Choroid plexus epithelial cell (primary cell): ENCODE measurements at regions not wholly inside any gene's neighbourhood (a gene's known extent, or its start where the extent isn't known, plus 50 kb on each side); places are given as distances from the start of the nearest gene placed in this dataset.

Source experiments
- DNase-seq: peaks from one replicate; pipeline ENCODE4 v3.0.0-alpha.2; 2010; ENCODE audit warnings: low read depth
- H3K4me3 ChIP-seq: 2 replicates; pipeline ENCODE4 v1.5.1; 2011; ENCODE audit warnings: low read depth, mild to moderate bottlenecking, control low read depth, low read length, moderate library complexity
- TF ChIP-seq, protein P1 (sequence below): conservative IDR thresholded peaks from 2 replicates; pipeline ENCODE4 v1.5.1; 2011; ENCODE audit warnings: low read depth, mild to moderate bottlenecking, control low read depth, inconsistent platforms, low read length, moderate library complexity

DNA sequence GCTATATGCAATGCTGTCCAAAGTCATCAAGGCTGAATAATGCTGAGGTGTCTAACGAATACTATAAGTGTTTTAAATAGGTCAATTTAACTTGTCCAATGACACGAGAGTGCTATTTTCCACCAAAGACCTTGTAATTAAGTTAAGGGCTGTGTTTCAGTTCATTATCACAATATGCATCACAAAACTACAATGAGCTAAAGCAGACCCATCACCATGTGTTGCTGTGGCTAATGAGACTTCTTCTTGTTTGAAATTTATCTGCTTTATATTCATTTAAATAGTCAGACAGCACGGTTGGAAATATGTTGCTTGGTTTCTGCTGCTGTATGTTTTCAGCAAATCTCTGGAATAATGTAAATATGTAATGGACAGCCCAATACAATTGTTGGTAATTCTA lies 292.5 kb upstream of the VSTM2A start:
- DNase-seq = no peak
- TF ChIP-seq, protein P1, sequence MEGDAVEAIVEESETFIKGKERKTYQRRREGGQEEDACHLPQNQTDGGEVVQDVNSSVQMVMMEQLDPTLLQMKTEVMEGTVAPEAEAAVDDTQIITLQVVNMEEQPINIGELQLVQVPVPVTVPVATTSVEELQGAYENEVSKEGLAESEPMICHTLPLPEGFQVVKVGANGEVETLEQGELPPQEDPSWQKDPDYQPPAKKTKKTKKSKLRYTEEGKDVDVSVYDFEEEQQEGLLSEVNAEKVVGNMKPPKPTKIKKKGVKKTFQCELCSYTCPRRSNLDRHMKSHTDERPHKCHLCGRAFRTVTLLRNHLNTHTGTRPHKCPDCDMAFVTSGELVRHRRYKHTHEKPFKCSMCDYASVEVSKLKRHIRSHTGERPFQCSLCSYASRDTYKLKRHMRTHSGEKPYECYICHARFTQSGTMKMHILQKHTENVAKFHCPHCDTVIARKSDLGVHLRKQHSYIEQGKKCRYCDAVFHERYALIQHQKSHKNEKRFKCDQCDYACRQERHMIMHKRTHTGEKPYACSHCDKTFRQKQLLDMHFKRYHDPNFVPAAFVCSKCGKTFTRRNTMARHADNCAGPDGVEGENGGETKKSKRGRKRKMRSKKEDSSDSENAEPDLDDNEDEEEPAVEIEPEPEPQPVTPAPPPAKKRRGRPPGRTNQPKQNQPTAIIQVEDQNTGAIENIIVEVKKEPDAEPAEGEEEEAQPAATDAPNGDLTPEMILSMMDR = no peak
- no peak overlapping the region for H3K4me3 ChIP-seq

DNA sequence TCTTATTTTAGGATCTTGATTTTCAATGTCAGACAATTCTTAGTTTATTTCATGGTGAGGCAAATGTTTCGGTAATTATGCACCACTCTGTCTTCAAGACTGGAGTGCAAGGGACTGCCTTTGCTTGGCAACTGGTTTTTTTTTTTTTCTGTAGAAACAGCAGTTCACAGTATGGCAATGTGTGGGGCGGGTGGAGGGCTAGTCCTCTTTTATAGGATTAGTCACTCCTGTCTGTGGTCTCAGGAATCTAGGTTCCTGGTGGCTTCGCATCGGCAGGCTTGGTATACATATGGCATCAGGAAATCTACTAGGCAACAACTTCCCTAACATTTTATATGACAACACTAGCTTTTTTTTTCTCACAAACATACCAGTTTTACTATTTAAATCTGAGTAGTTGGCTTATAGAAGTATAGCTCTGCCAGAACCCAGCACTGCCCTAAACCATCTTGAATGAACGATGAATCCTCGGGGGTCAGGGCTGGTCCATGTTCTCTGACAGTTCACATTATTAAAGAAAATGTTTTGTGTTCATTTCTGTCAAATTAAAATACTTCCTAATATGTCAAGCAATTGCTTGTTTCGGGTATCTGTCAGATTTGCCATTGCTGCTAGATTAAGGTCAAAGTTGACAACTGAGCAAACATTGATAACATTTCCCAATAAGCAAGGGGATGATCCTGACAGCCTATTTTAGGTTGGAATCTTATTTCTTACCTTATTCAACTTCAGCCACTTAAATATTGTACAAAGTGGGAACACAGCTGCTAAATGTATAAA lies 289.7 kb upstream of the VSTM2A start:
- no peak overlapping the region for H3K4me3 ChIP-seq
- TF ChIP-seq, protein P1 = no peak
- DNase-seq = no peak

DNA sequence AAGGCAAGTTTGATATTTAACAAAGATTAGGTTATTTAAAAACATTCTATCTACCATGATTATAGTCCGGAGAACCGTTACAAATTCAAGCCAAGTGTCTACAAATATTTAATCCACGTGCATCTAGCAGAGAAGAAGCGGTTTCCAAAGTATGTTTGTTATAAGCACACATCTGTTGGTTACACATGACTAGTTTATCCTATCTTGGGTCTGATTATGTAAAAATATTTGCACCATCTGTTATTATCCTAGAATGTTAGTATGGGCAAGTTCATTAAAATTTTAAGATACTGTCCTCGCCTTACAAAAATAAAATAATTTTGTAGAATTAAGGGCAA lies 289.2 kb upstream of the VSTM2A start:
- no peak for DNase-seq
- no peak overlapping the region for H3K4me3 ChIP-seq
- TF ChIP-seq, protein P1 = no peak

DNA sequence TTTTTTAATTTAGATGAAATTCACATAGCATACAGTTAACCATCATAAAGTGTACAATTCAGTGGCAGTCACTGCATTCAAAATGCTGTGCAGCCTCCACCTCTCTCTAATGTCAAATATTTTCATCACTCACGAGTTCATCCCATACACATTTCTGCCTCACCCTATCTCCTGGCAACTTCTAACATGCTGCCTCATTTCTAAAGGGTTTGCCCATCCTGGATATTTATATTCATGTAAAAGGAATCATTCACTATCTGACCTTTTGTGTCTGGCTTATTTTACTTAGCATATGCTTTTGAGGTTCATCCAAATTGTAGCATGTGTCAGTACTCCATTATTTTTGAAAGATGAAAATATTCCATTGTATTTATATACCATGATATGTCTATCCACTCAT lies 286.9 kb upstream of the VSTM2A start:
- TF ChIP-seq, protein P1 = no peak
- no peak overlapping the region for H3K4me3 ChIP-seq
- no peak for DNase-seq

DNA sequence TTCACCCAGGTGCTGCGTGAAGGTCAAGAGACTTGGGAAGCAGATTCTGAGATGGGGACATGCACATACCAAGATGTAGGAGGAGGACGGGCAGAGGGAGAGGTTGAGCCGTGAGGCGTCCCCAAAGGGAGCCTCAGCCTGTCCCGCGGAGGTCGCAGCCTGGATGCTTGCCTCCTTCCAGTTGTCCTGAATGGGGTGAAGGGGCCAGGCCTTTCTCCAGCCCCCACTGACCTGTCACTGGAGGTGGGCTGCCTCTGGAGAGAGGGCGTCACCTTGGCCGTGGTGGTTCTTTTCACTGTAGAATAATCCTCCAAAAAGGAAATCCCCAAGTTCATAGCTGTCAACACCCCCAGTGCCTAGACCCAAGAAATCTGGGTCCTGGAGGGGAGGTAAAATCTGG lies 283.0 kb upstream of the VSTM2A start:
- TF ChIP-seq, protein P1 = no peak
- no peak for DNase-seq
- no peak overlapping the region for H3K4me3 ChIP-seq

DNA sequence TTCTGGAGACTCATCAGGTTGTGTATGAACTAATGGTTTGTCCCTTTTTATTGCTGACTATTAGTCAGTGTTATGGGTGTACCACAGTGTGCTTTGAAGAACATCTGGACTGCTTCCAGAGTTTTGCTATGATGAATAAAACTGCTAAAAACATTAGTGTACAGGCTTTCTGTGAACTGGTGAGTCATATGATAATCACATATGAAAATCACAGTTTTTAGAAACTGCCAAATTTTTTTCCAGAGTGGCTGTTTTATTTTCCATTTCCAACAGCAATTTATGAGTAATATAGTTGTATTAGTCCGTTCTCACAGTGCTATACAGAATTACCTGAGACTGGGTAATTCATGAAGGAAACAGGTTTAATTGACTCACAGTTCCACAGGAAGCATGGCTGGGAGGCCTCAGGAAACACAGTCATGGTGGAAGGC lies 281.2 kb upstream of the VSTM2A start:
- DNase-seq = no peak
- no peak overlapping the region for H3K4me3 ChIP-seq
- TF ChIP-seq, protein P1 = no peak

DNA sequence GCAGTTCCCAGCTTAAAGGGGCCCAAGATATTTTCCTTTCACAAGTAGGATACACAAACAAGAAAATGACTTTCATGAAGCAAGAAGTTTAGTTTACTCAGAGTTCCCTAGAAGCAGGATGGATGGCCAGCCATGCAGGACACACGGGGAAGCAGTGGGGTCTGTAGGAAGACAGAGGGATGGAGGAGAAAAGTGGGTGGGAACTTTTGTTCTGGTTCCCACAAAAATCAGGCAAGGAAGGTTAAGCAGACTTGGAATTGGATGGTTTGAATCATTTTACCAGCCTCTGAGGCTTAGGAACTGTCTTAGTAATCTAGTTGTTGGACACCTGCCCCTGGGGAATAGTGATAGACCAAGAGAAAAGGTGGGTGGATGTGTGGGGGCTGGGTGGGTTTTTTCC lies 263.3 kb upstream of the VSTM2A start:
- TF ChIP-seq, protein P1 = no peak
- no peak overlapping the region for H3K4me3 ChIP-seq
- no peak for DNase-seq
